ENCODE measurements at regions not wholly inside any gene's neighbourhood (a gene's known extent, or its start where the extent isn't known, plus 50 kb on each side); places are given as distances from the start of the nearest gene placed in this dataset.

GRCh38 chr7:20488850-20489249 lies 126.6 kb upstream of the ABCB5 start:
- Histone ChIP-seq H2AK5ac (ENCODE audit: low read depth, low read length) (no peak overlapping the region), H3K23me2 (ENCODE audit: low read depth, low read length) (no peaks in the 10 kb centered on the region), H3K9me3 (ENCODE audit: insufficient read depth in 2 of 2, low read depth in 1 of 2, low read length in 1 of 2) (peaks cover 0 to 7% of the 10 kb centered on the region in 2 experiments; a peak in 2 of 4 replicates), H2BK120ac (replicated peaks; ENCODE audit: low read depth, low read length) (no peak overlapping the region), H3K9ac (replicated peaks in 1 of 4; ENCODE audit: extremely low read depth in 1 of 4, low read depth in 3 of 4, low read length in 3 of 4) (no peak overlapping the region), H2AFZ (ENCODE audit: low read length) (no peak overlapping the region), H3K4me3 (ENCODE audit: extremely low read depth in 1 of 4, insufficient read depth in 2 of 4, low read depth in 3 of 4, low read length in 4 of 4) (no peak overlapping the region), H3K79me1 (ENCODE audit: low read depth, low read length) (no peaks in the 10 kb centered on the region), H4K5ac (ENCODE audit: insufficient read length, low read depth, low read length) (no peak overlapping the region), H3K4ac (replicated peaks; ENCODE audit: insufficient read length, low read depth, low read length) (no peak overlapping the region), H3K4me1 (replicated peaks in 1 of 4; ENCODE audit: control insufficient read depth in 3 of 4, insufficient read depth in 4 of 4, low read length in 3 of 4) (no peaks in the 10 kb centered on the region), H2BK20ac (ENCODE audit: low read length) (no peak overlapping the region), H3K36me3 (ENCODE audit: control insufficient read depth in 2 of 4, insufficient read depth in 4 of 4, low read length in 3 of 4) (no peaks in the 10 kb centered on the region; a peak in 1 of 8 replicates), H3K18ac (ENCODE audit: extremely low read depth, low read length) (no peak overlapping the region), H3K4me2 (ENCODE audit: insufficient read depth in 1 of 2, low read depth in 2 of 2, low read length in 2 of 2) (no peak overlapping the region), H2BK12ac (ENCODE audit: low read depth, low read length) (no peak overlapping the region), H3K14ac (ENCODE audit: insufficient read length) (no peak overlapping the region), H2BK5ac (ENCODE audit: low read depth, low read length) (no peak overlapping the region), H3K27me3 (replicated peaks in 1 of 4; ENCODE audit: control insufficient read depth in 3 of 4, extremely low read depth in 1 of 4, insufficient read depth in 3 of 4, low read length in 3 of 4) (no peaks in the 10 kb centered on the region), H3K27ac (ENCODE audit: low read depth, low read length) (no peak overlapping the region), H3K79me2 (ENCODE audit: control insufficient read depth in 1 of 2, insufficient read depth in 2 of 2, low read length in 2 of 2) (no peaks in the 10 kb centered on the region), H4K20me1 (replicated peaks in 1 of 2; ENCODE audit: control insufficient read depth in 1 of 2, insufficient read depth in 2 of 2, low read length in 2 of 2) (no peaks in the 10 kb centered on the region), H3K56ac (replicated peaks; ENCODE audit: insufficient read length, low read depth, low read length) (no peak overlapping the region), H4K91ac (replicated peaks; ENCODE audit: insufficient read length, low read length) (no peak overlapping the region), H3K23ac (ENCODE audit: insufficient read length) (no peak overlapping the region), H2BK15ac (ENCODE audit: low read length) (no peak overlapping the region), H4K8ac (ENCODE audit: extremely low read depth, insufficient read depth, low read length) (no peak overlapping the region)
- DNase-seq (ENCODE audit: low read depth in 1 of 2, low spot score in 2 of 2): no peak
- TF ChIP-seq SP2 (IDR thresholded peaks at IDR 0.05; ENCODE audit: low read length) (no peak), FOSL1 (IDR thresholded peaks at IDR 0.05; ENCODE audit: insufficient read depth, low read depth, low read length) (no peak), SUZ12 (IDR thresholded peaks at IDR 0.05; ENCODE audit: low read length) (no peak), NANOG (IDR thresholded peaks at IDR 0.05; ENCODE audit: insufficient read depth, low read depth, low read length, poor library complexity, severe bottlenecking) (no peak), POU5F1 (IDR thresholded peaks at IDR 0.05; ENCODE audit: low read depth, low read length) (no peak)
- FAIRE-seq: no peak
- CTCF ChIA-PET (ENCODE audit: partially characterized antibody): no interaction called here
- POLR2A ChIA-PET (ENCODE audit: partially characterized antibody): no interaction called here

All from H1 (cell line).